ENCODE measurements at regions not wholly inside any gene's neighbourhood (a gene's known extent, or its start where the extent isn't known, plus 50 kb on each side); places are given as distances from the start of the nearest gene placed in this dataset.

DNA sequence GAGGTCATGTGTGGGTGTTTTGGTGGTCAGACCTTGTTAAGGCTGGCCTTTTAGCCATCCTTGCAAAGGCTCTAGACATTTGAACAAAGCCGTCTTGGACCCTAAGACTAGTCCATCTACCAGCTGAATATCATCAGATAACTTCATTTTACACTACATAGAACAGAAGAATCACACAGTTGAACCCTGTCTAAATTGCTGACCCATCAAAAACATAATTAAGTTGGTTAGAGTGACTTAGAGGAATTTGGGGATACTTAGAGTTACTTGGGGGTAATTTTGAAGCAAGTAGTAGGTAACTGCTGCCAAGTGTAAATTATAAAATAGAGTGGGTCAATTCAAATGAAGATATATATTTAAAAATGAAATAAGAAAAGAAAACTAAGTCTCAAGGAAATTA, 102.9 kb upstream of the ADGRL4 start:
- intact Hi-C loops (cut with DNase I; ENCODE audit: low total_unique reads) = no loop called here
- Histone ChIP-seq H3K36me3 (no peaks in the 10 kb centered on the region), H3K4me3 (no peak overlapping the region), H3K27ac (no peak overlapping the region), H3K9me3 (no peaks in the 10 kb centered on the region), H3K27me3 (no peaks in the 10 kb centered on the region), H3K4me1 (peaks cover 0 to 12% (median 0%) of the 10 kb centered on the region in 4 donors)
- no peak for DNase-seq
- TF ChIP-seq, protein P1, sequence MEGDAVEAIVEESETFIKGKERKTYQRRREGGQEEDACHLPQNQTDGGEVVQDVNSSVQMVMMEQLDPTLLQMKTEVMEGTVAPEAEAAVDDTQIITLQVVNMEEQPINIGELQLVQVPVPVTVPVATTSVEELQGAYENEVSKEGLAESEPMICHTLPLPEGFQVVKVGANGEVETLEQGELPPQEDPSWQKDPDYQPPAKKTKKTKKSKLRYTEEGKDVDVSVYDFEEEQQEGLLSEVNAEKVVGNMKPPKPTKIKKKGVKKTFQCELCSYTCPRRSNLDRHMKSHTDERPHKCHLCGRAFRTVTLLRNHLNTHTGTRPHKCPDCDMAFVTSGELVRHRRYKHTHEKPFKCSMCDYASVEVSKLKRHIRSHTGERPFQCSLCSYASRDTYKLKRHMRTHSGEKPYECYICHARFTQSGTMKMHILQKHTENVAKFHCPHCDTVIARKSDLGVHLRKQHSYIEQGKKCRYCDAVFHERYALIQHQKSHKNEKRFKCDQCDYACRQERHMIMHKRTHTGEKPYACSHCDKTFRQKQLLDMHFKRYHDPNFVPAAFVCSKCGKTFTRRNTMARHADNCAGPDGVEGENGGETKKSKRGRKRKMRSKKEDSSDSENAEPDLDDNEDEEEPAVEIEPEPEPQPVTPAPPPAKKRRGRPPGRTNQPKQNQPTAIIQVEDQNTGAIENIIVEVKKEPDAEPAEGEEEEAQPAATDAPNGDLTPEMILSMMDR (IDR thresholded peaks at IDR 0.05) = no peak

DNA sequence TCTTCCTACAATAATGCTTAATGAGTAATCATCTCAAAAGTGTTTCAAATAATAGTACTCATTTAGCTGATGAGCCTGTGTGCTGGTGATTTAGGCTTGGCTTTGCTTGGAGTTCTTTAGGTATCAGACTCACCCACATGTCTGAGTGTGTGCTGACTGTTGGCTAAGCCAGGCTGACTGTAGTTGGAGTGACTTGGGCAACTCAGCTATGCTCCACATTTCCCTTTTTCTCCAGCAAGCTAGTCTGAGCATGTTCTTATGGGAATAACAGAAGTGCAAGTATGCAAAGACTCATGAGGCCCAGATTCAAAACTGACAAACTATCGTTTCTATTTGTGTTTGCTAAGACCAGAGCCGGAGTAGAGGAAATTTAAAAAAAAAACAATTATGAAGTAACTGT, 99.0 kb upstream of the ADGRL4 start:
- H3K27ac ChIP-seq = no peak overlapping the region
- H3K36me3 ChIP-seq = no peaks in the 10 kb centered on the region
- DNase-seq = no peak
- H3K4me3 ChIP-seq = no peak overlapping the region
- H3K9me3 ChIP-seq = no peaks in the 10 kb centered on the region
- peaks cover 0 to 12% (median 0%) of the 10 kb centered on the region in 4 donors for H3K4me1 ChIP-seq
- intact Hi-C loops (cut with DNase I; ENCODE audit: low total_unique reads) = no loop called here
- no peaks in the 10 kb centered on the region for H3K27me3 ChIP-seq
- TF ChIP-seq, protein P1 (IDR thresholded peaks at IDR 0.05) = no peak

DNA sequence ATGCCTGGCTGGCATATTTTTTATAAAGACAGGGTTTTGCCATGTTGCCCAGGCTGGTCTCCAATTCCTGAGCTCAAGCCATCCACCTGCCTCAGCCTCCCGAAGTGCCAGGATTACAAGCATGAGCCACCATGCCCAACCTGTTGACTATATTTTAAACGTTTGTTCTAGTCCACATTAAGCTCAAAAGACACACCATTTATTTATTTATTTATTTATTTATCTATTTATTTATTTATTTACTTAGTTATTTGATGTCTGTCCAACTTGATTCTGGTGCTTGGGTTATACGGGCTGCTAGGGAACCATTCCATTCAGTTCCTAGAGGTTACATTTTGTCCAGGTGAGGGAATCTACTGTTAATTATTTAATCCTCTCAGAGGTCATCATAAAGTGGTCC, 98.1 kb upstream of the ADGRL4 start:
- no peaks in the 10 kb centered on the region for H3K27me3 ChIP-seq
- intact Hi-C loops (cut with DNase I; ENCODE audit: low total_unique reads) = no loop called here
- no peak overlapping the region for H3K27ac ChIP-seq
- peaks cover 0 to 12% (median 0%) of the 10 kb centered on the region in 4 donors for H3K4me1 ChIP-seq
- H3K9me3 ChIP-seq = no peaks in the 10 kb centered on the region
- DNase-seq = no peak
- TF ChIP-seq, protein P1 (IDR thresholded peaks at IDR 0.05) = no peak
- no peak overlapping the region for H3K4me3 ChIP-seq
- no peaks in the 10 kb centered on the region for H3K36me3 ChIP-seq

DNA sequence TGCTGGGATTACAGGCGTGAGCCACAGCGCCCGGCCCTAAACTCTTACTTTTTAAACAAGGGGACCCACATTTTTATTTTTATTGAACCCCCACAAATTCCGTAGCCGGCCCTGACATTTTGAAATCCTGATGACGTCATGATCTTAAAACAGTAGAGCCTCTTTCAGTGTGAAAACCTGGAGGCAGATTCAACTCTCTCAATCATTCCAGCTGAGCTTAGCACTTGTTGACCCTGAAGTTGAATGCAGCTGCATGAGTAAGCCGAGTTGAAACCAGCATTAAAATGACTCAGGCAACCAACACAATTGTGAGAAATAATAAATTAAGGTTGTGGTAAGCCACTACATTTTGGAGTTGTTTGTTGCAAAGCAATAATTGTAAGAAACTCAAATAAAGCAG, 93.9 kb upstream of the ADGRL4 start:
- H3K4me1 ChIP-seq = peaks cover 0 to 6% (median 0%) of the 10 kb centered on the region in 4 donors
- TF ChIP-seq, protein P1 (IDR thresholded peaks at IDR 0.05) = no peak
- H3K9me3 ChIP-seq = no peaks in the 10 kb centered on the region
- no peaks in the 10 kb centered on the region for H3K36me3 ChIP-seq
- no peak for DNase-seq
- H3K4me3 ChIP-seq = no peak overlapping the region
- H3K27me3 ChIP-seq = no peaks in the 10 kb centered on the region
- no peak overlapping the region for H3K27ac ChIP-seq
- intact Hi-C loops (cut with DNase I; ENCODE audit: low total_unique reads) = no loop called here

DNA sequence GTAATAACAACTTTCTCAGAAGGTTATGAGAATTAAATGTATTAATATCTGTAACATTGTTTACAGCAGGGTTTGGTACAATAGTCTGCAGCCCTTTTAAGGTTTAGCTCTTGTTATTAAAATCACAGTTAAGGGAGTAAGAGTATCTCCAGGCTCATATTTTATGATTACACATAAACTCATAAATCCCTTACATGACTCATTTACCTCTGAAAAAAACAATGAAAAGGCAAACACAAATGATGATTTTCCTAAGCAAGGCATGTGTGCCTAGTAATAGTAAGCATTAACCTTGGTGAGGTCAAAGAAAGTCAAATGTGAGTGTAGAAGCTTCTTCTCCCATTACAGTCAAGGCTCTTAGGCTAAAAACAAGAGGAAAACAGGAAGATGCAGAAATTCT, 84.5 kb upstream of the ADGRL4 start:
- Histone ChIP-seq H3K4me3 (no peak overlapping the region), H3K36me3 (no peaks in the 10 kb centered on the region), H3K4me1 (no peaks in the 10 kb centered on the region), H3K9me3 (no peaks in the 10 kb centered on the region), H3K27me3 (no peaks in the 10 kb centered on the region), H3K27ac (no peak overlapping the region)
- intact Hi-C loops (cut with DNase I; ENCODE audit: low total_unique reads) = no loop called here
- TF ChIP-seq, protein P1 (IDR thresholded peaks at IDR 0.05) = no peak
- DNase-seq = no peak

DNA sequence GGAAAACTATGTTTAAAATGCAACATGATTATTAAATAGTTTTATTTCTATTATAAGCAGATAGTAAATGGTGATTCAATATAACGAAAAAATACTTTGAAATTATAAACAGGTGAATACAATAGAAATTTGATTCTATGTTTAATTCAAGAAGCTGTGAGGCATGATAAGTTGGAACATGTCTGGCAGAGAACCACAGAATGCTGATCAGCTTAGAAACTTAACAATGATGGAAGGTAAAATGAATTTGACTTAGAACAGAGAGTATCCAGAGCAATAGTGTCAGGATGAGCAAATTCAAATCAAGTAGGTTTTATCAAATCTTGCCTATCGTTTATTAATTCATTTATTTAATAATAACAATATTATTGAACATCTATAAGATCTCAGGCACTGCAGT, 83.4 kb upstream of the ADGRL4 start:
- no peaks in the 10 kb centered on the region for H3K9me3 ChIP-seq
- TF ChIP-seq, protein P1 (IDR thresholded peaks at IDR 0.05) = no peak
- no peaks in the 10 kb centered on the region for H3K36me3 ChIP-seq
- no peak overlapping the region for H3K27ac ChIP-seq
- no peak for DNase-seq
- H3K4me3 ChIP-seq = no peak overlapping the region
- no peaks in the 10 kb centered on the region for H3K4me1 ChIP-seq
- intact Hi-C loops (cut with DNase I; ENCODE audit: low total_unique reads) = no loop called here
- H3K27me3 ChIP-seq = no peaks in the 10 kb centered on the region

Data from tibial artery (tissue), 4 donors.